ENCODE measurements at regions not wholly inside any gene's neighbourhood (a gene's known extent, or its start where the extent isn't known, plus 50 kb on each side); places are given as distances from the start of the nearest gene placed in this dataset.
"Not testable (repeated sequence)": the region's sequence is repeated elsewhere in the genome, so short reads cannot be mapped to it uniquely, and the experiment has no call there.

GRCh38 chr13:111413407-111414187 lies 93.2 kb downstream of the TEX29 start:
- no peak for DNase-seq

GRCh38 chr13:111414341-111414740 lies 93.9 kb downstream of the TEX29 start:
- DNase-seq, result no peak

- DNase-seq, result no peak
Observed at GRCh38 chr13:111415246-111415645, 94.8 kb downstream of the TEX29 start.

GRCh38 chr13:111415765-111416164 lies 95.3 kb downstream of the TEX29 start:
- no peak for DNase-seq

DNA sequence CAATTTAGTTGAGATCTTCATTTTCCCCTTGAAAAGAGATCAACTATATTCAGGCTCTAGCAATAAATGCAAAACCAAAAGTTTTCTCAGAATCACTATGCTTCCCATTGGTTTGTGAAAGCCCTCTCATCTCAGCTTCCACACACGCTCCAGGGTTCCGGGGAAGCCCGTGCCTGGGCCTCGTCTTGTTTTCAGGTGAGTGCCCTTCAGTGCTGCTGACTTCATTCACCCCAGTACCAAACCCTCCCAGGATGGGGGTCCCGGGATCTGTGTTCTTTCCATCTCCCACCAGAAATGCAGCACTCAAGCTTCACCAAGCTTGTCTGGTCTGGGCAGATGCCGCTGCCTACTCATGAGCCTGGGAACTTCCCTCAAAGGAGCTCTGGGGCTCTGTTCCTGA lies 97.7 kb downstream of the TEX29 start:
- no peak for DNase-seq

DNA sequence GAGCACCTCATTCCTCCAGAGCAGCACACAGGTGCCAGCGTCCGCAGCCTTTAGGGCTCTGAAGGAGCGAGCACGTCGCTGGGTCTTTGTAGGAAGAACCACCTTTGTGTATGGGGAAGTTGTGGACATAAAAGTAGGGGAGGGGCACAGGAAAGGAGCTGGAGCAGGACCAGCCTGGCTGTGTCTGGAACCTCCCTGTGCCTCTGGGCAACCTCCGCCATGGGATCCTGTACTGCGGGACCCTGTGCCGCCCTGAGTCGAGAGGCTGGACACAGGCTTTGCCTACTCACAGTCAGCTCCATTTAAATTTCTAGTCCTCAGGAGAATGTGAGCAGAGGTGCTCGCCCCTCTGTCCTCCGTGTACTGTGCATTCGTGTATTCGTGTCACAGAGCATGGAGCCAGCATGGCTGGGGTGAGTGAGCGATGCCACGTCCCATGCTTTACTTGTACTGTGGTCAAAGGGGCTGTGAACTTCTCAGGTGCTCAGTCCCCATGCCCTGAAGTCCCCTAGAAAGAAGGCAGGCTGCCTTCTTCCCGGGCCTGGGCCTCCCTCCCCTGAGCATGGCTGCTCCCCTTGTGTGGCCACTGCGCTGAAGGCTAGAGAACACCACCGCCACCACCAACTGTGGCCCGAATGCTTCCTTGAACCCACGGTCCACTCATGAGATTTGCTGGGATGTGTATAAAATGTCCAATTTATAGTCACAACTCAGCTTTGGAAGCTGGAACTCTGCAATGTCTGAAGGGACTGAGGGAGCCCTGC lies 99.9 kb downstream of the TEX29 start:
- no peak for DNase-seq

DNA sequence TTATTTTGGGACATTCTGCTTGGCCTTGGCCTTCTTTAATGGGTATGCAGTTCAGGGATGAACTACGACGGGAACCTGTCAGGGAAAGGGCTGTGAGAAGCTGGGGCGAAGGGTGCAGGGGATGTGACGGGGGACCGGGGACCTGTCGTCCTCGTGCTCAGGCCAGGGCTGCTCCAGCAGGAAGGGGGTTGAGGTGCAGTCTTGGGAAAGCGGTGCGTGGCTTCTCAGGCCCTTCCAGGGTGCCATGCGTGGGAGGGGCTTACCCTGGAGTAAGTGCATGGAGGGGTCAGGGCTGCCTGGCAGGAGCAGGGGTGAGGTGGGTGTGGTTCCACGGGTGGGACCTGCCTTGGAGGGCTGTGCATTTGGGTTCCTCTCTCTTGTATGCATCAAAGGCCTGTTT lies 100.8 kb downstream of the TEX29 start:
- DNase-seq, result no peak

GRCh38 chr13:111422348-111422747 lies 101.9 kb downstream of the TEX29 start:
- DNase-seq, result no peak

- DNase-seq, result no peak
Observed at GRCh38 chr13:111423168-111423785, 102.8 kb downstream of the TEX29 start.

- DNase-seq, result no peak
Observed at GRCh38 chr13:111424134-111424533, 103.7 kb downstream of the TEX29 start.

DNA sequence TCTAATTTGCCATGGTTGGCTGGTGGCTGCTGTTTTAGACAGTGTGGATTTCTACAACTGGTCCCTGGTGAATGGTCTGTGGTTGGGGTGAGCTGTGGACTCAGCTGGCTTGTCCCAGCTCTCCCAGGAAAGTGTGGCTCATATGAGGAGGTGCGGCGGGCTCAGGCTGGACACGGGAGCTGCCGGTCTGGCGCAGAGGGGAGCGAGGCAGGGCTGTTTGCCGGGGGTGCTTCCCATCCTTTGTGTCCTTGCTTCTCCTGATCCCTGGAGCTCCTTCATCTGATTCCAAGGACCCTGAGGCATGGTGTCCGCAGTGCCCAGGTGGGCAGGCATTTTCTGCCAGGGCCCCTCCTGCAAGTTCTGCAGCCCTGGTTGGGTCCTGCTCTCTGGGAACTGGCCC lies 104.9 kb downstream of the TEX29 start:
- DNase-seq, result no peak

DNA sequence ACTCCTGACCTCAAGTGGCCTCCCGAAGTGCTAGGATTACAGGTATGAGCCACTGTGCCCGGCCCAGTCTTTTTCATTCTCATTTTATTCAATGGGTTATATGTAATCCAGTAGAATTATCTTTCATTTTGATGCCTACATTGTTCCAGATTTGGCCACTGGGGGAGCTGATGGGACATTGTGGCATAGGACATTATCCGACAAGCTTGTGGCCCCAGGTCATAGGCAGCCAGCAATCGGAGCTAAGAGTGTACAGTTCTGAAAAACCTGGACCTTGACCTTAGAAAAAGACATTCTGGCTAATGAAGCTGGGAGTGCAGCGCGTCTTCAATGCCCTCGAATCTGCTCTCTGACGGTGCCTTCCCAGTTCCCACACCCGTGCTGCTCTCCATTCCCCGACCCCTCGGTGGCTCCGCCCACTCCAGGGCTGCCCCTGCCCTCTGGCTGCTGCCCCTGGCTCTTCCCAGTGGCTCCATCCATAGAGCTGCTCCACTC lies 108.7 kb downstream of the TEX29 start:
- peak in 1 of 4 experiments; percentile 26 for DNase-seq

GRCh38 chr13:111431206-111431605 lies 110.8 kb downstream of the TEX29 start:
- no peak for DNase-seq

- no peak for DNase-seq
Observed at GRCh38 chr13:111434578-111435159, 114.2 kb downstream of the TEX29 start.

DNA sequence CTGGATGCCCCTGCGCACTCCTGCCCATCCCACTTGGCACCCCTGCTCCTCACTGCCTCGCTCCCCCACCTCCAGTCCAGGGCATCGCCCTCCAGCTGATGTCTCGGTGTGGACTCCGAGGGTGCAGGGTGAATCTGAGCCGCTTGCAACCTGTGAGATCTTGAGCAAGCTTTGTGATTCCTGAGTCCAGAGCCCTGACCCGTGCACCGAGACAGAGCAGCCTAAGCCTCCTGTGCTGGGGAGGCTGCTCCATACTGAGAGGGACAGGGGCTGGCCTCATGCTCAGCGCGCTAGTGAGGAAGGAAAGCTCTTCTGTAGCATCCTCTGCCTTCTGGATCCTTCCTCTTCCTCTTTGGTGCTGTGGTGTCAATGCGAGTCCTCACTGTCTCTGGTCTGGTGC lies 116.0 kb downstream of the TEX29 start:
- DNase-seq, result no peak

- no peak for DNase-seq
Observed at GRCh38 chr13:111437417-111437816, 117.0 kb downstream of the TEX29 start.

- no peak for DNase-seq
Observed at GRCh38 chr13:111437856-111438547, 117.6 kb downstream of the TEX29 start.

GRCh38 chr13:111440492-111440891 lies 120.0 kb downstream of the TEX29 start:
- not testable (repeated sequence) for DNase-seq

DNA sequence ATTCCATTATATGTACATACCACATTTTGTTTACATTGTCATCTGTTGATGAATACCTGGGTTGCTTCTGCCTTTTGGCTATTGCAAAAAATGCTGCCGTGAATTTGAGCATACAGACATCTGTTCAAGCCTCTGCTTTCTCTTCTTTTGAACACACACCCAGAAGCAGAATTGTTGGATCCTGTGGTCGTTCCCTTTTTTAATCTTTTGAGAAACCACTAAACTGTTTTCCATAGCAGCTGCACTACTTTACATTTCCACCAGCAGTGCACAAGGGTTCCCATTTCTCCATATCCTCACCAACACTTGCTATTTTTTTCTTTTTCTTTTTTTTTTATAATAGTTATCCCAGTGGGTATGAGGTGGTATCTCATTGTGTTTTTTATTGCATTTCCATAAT lies 123.5 kb downstream of the TEX29 start:
- no peak for DNase-seq

DNA sequence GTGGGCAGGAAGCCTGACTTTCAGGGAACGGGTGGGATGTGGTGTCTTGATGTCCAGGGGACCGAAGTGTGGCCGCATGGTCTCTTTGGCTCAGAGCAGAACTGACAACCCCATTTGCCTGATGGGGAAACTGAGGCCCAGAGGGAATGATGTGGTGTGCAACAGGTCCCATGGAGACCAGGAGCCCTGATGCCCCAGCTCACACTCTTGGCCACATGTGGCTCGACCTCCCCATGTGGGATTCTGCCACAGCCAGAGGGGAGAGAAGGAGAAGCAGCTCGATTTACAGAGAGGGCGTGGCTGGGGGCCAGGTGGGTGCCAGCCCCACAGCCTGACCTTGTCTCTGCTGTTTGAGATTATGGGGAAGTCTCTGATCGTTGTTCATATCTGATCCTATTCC lies 128.1 kb downstream of the TEX29 start:
- DNase-seq, result no peak

GRCh38 chr13:111449041-111449440 lies 128.6 kb downstream of the TEX29 start:
- no peak for DNase-seq

GRCh38 chr13:111451402-111451801 lies 131.0 kb downstream of the TEX29 start:
- no peak for DNase-seq

Measured in activated naive CD4-positive, alpha-beta T cell (primary cell).